Astrocyte (in vitro differentiated cells and primary cell): ENCODE measurements at regions not wholly inside any gene's neighbourhood (a gene's known extent, or its start where the extent isn't known, plus 50 kb on each side); places are given as distances from the start of the nearest gene placed in this dataset.

Experiments
- DNase-seq: peaks from one replicate; pipeline ENCODE4 v3.0.0-alpha.2; 2010; ENCODE audit warnings: low read depth
- FAIRE-seq: peaks from 2 replicates; lab custom pipeline; 2011; peaks lifted over from hg19 to GRCh38; lab: Jason Lieb, UNC
- H2AFZ ChIP-seq: 2 replicates; pipeline ENCODE4 v1.6.0; 2012; ENCODE audit warnings: low read depth, low read length, inconsistent platforms
- H3K27ac ChIP-seq: 2 replicates; pipeline ENCODE4 v1.5.1; 2011; ENCODE audit warnings: low read depth, low read length, inconsistent platforms
- H3K27me3 ChIP-seq: 2 replicates; pipeline ENCODE4 v1.6.0; 2011; ENCODE audit warnings: low read length, inconsistent platforms; ENCODE audit not compliant: insufficient read depth
- H3K36me3 ChIP-seq: 2 replicates; pipeline ENCODE4 v1.5.1; 2011; ENCODE audit warnings: low read length, inconsistent platforms; ENCODE audit not compliant: insufficient read depth
- H3K4me1 ChIP-seq: 2 replicates; pipeline ENCODE4 v1.5.1; 2011; ENCODE audit warnings: low read length, inconsistent platforms; ENCODE audit not compliant: insufficient read depth
- H3K4me2 ChIP-seq: 2 replicates; pipeline ENCODE4 v1.6.0; 2012; ENCODE audit warnings: low read length, inconsistent platforms
- H3K4me3 ChIP-seq: 2 replicates; pipeline ENCODE4 v1.5.1; 2011; ENCODE audit warnings: low read depth, mild to moderate bottlenecking, low read length, inconsistent platforms; ENCODE audit not compliant: insufficient read depth
- H3K79me2 ChIP-seq: 2 replicates; pipeline ENCODE4 v1.6.0; 2012; ENCODE audit warnings: mild to moderate bottlenecking, low read length, inconsistent platforms; ENCODE audit not compliant: insufficient read depth
- H3K9ac ChIP-seq: 2 replicates; pipeline ENCODE4 v1.6.0; 2012; ENCODE audit warnings: mild to moderate bottlenecking, low read length, inconsistent platforms
- H3K9me3 ChIP-seq: 2 replicates; pipeline ENCODE4 v1.5.1; 2012; ENCODE audit warnings: low read depth, mild to moderate bottlenecking, low read length, inconsistent platforms; ENCODE audit not compliant: insufficient read depth
- H4K20me1 ChIP-seq: 2 replicates; pipeline ENCODE4 v1.6.0; 2012; ENCODE audit warnings: low read length, inconsistent platforms; ENCODE audit not compliant: insufficient read depth
- H3K27ac Mint-ChIP-seq: one replicate; pipeline ENCODE4 v1.8.0; 2021; ENCODE audit warnings: mild to moderate bottlenecking, mixed read lengths; ENCODE audit not compliant: unreplicated experiment
- H3K27me3 Mint-ChIP-seq: one replicate; pipeline ENCODE4 v1.8.0; 2021; ENCODE audit warnings: low read depth, mixed read lengths; ENCODE audit not compliant: unreplicated experiment
- H3K36me3 Mint-ChIP-seq: one replicate; pipeline ENCODE4 v1.8.0; 2021; ENCODE audit warnings: low read depth, mixed read lengths; ENCODE audit not compliant: unreplicated experiment
- H3K4me1 Mint-ChIP-seq: one replicate; pipeline ENCODE4 v1.8.0; 2021; ENCODE audit warnings: low read depth, mixed read lengths; ENCODE audit not compliant: unreplicated experiment
- H3K4me3 Mint-ChIP-seq: one replicate; pipeline ENCODE4 v1.8.0; 2021; ENCODE audit warnings: mild to moderate bottlenecking, moderate library complexity, mixed read lengths; ENCODE audit not compliant: unreplicated experiment
- H3K9me3 Mint-ChIP-seq: one replicate; pipeline ENCODE4 v1.8.0; 2021; ENCODE audit warnings: mild to moderate bottlenecking, mixed read lengths; ENCODE audit not compliant: unreplicated experiment
- CTCF ChIP-seq: IDR thresholded peaks from 2 replicates; pipeline ENCODE4 v1.5.1; 2011; ENCODE audit warnings: low read depth, mild to moderate bottlenecking, inconsistent platforms, low read length, moderate library complexity; ENCODE audit not compliant: insufficient read depth
- EZH2 ChIP-seq: IDR thresholded peaks from 2 replicates; pipeline ENCODE4 v1.6.1; 2012; ENCODE audit warnings: mild to moderate bottlenecking, low read length, inconsistent platforms; ENCODE audit not compliant: insufficient read depth

DNA sequence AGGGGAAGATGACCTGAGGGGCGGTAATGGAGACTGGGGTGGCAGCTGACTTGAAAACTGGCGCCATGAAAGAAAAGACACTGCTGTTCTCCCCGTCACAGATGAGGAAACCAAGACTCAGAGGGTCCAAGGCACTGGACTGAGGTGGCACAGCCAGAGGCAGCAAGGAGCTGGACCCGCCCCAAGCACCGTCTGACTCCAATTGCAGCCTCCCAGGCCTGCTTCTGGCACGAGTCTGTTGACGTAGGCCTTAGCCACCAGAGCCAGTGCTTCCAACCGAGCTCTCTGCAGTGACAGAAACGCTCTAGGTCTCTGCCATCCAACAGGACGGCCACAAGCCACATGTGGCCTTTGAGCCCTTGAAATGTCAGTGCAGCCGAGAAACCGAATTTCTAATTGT is 193.2 kb downstream of the OLFM1 start:
- no peak overlapping the region for H3K4me2 ChIP-seq
- no peak overlapping the region for H3K4me3 ChIP-seq
- no peak for TF ChIP-seq CTCF
- no peak for TF ChIP-seq EZH2
- no peaks in the 10 kb centered on the region for H3K27me3 ChIP-seq
- H3K4me1 Mint-ChIP-seq = no peaks in the 10 kb centered on the region
- no peak overlapping the region for H3K27ac ChIP-seq
- H3K36me3 Mint-ChIP-seq = no peaks in the 10 kb centered on the region
- no peaks in the 10 kb centered on the region for H3K79me2 ChIP-seq
- no peaks in the 10 kb centered on the region for H3K9me3 ChIP-seq
- no peaks in the 10 kb centered on the region for H4K20me1 ChIP-seq
- H3K4me1 ChIP-seq = no peaks in the 10 kb centered on the region
- H3K27me3 Mint-ChIP-seq = peaks cover 59% of the 10 kb centered on the region
- H3K4me3 Mint-ChIP-seq = no peak overlapping the region
- H2AFZ ChIP-seq = no peak overlapping the region
- DNase-seq (no peak), FAIRE-seq (no peak)
- H3K9me3 Mint-ChIP-seq = no peaks in the 10 kb centered on the region
- no peak overlapping the region for H3K27ac Mint-ChIP-seq
- no peaks in the 10 kb centered on the region for H3K36me3 ChIP-seq
- H3K9ac ChIP-seq = no peak overlapping the region

DNA sequence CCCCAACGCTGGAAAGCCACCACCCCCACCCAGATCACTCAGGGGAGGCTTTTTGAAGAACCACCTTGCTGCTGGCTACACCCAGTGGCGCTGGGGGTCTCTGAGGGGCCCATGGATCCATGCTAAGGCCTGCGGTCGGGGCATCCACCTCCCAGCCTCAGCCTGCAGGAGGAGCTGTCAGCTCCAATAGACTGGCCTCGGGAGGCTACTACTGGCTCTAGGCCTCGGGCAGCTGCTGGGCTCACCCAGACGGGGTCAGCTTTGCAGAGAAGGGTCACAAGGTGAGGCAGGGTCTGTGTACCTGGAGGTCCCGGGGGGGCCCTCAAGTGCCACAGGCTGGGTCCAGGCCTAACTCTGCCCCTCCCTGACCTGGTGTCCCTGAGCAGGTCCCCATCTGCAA is 193.7 kb downstream of the OLFM1 start:
- Mint-ChIP-seq H3K4me1 (no peaks in the 10 kb centered on the region), H3K36me3 (no peaks in the 10 kb centered on the region), H3K9me3 (no peaks in the 10 kb centered on the region), H3K27ac (no peak overlapping the region), H3K4me3 (no peak overlapping the region), H3K27me3 (peaks cover 55% of the 10 kb centered on the region)
- H2AFZ ChIP-seq = no peak overlapping the region
- no peaks in the 10 kb centered on the region for H3K9me3 ChIP-seq
- TF ChIP-seq EZH2 (no peak), CTCF (no peak)
- no peak overlapping the region for H3K4me3 ChIP-seq
- no peak overlapping the region for H3K4me2 ChIP-seq
- DNase-seq (no peak), FAIRE-seq (no peak)
- H4K20me1 ChIP-seq = no peaks in the 10 kb centered on the region
- no peak overlapping the region for H3K27ac ChIP-seq
- H3K9ac ChIP-seq = no peak overlapping the region
- H3K4me1 ChIP-seq = no peaks in the 10 kb centered on the region
- H3K79me2 ChIP-seq = no peaks in the 10 kb centered on the region
- no peaks in the 10 kb centered on the region for H3K27me3 ChIP-seq
- H3K36me3 ChIP-seq = no peaks in the 10 kb centered on the region

GRCh38 chr9:135281791-135282737 is 194.6 kb downstream of the OLFM1 start:
- Histone ChIP-seq H2AFZ (no peak overlapping the region), H3K4me2 (no peak overlapping the region), H3K9me3 (no peaks in the 10 kb centered on the region), H3K27ac (no peak overlapping the region), H3K27me3 (no peaks in the 10 kb centered on the region), H3K4me3 (no peak overlapping the region), H3K4me1 (no peaks in the 10 kb centered on the region), H4K20me1 (no peaks in the 10 kb centered on the region), H3K9ac (no peak overlapping the region), H3K36me3 (no peaks in the 10 kb centered on the region), H3K79me2 (no peaks in the 10 kb centered on the region)
- Mint-ChIP-seq H3K4me1 (no peaks in the 10 kb centered on the region), H3K27ac (peak overlapping the region; percentile 26), H3K36me3 (no peaks in the 10 kb centered on the region), H3K27me3 (peaks cover 49% of the 10 kb centered on the region), H3K4me3 (no peak overlapping the region), H3K9me3 (no peaks in the 10 kb centered on the region)
- no peak for FAIRE-seq
- no peak for TF ChIP-seq CTCF
- no peak for TF ChIP-seq EZH2
- DNase-seq = peak; percentile 8
